GM21526 (cell line): ENCODE measurements at regions not wholly inside any gene's neighbourhood (a gene's known extent, or its start where the extent isn't known, plus 50 kb on each side); places are given as distances from the start of the nearest gene placed in this dataset.

Source experiments
- ATAC-seq: cut with Tn5 transposase; IDR thresholded peaks from one replicate; pipeline ENCODE4 v1.9.1; 2021; ENCODE audit warnings: moderate library complexity; ENCODE audit not compliant: unreplicated experiment, low FRiP score

- no peak for ATAC-seq
Observed at GRCh38 chr2:101559551-101559950, 84.6 kb upstream of the RFX8 start.

GRCh38 chr2:101558740-101559525 is 84.0 kb upstream of the RFX8 start:
- no peak for ATAC-seq

DNA sequence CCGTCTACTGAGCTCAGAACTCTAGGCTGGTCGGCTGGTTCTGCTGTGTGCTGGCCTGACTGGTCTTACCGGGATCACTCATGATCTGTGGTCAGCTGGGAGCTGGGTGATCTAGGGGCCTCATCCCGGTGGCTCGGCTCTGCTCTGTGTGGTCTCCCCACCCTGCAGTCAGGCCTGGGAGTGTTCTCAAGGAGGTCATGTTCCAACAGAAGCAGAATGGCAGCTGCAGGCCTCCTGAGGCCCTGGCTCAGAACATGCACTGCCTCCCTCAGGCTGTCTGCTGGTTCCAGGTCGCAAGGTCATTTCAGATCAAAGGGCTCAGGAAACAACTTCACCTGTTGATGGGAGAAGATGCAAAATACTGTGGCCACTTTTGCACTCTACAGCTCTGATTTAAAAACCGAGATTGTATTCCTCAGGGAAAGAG is 81.1 kb upstream of the RFX8 start:
- ATAC-seq, result no peak

- ATAC-seq, result no peak
Observed at GRCh38 chr2:101551336-101551888, 76.5 kb upstream of the RFX8 start.

- ATAC-seq, result no peak
Observed at GRCh38 chr2:101550555-101550954, 75.6 kb upstream of the RFX8 start.

GRCh38 chr2:101549371-101549770 is 74.5 kb upstream of the RFX8 start:
- no peak for ATAC-seq

DNA sequence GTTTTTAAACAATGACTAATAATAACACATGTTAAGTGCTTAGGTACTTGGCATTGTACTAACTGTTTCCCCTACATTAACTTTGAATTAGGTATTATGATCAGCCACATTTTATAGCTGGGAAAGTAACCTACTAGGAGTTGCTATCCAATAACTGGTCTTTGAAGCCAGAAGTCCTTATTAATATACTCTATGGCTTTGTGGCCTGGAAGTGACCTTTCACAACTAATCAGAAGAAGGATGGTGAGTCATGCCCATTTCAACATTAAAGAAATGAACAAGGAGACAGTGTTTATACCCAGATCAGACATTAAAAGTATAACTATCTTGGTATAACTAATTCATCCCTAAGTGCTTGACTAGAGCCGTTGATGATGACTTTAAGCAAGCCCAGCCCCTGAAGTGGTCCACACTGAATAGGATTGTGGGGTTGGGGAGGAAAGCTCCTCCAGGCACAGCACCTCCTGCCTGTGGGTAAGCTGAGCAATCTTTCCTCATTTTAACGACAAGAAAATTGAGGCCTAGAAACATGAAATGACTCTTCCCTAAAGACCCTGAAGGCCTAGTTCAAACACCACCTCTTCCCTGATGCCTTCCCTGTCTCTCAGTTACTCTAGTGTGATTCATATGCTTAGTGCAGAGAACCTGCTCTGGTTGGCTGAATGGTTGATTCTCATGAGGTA is 71.6 kb upstream of the RFX8 start:
- ATAC-seq, result no peak

GRCh38 chr2:101545950-101546349 is 71.0 kb upstream of the RFX8 start:
- ATAC-seq, result no peak

DNA sequence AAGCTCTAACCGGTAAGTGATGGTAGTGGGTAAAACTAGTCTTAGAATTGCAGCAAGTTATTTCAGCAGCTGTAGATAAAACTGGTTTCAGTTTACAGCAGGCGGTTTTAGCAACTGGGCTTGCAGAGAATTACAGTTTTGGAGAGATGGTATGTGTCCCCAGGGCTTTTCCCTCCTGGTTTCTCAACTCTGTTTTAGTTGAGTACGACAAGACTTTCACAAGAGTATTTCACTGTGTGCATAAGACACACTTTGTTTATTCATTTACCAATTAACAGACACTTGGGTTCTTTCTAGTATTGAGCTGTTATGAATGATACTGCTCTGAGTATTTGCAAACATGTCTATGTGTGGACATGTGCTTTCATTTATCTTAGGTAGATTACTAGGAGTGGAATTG is 65.6 kb upstream of the RFX8 start:
- no peak for ATAC-seq

- no peak for ATAC-seq
Observed at GRCh38 chr2:101538076-101538475, 63.2 kb upstream of the RFX8 start.

- ATAC-seq, result no peak
Observed at GRCh38 chr2:101534149-101534611, 59.3 kb upstream of the RFX8 start.

DNA sequence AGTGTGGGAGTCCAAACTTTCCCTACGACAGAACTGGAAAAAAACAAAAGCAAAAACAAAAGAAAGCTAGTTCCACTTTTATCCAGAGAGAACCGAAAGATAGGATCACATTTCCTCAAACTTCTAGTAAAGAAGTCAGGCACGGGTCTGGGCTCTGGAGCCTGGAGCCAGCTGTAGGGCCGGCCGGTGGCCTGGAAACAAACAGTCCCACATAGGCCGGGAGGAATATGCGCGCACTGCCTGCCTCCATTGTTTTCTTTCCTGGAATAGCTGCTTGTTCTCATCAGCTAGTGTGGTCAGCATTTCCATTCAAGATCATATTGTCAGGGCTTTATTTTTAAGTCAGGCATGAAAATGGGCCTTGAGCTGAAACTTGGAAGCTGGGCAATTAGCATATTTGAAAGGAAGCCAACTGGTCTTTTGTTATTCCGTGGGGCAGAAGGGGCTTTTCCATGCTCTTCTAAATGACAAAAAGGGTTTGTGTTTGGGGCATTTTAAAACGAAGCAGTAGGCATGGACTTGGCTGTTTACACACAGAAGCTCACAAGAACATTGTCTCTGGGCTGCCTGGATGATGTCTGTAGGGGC is 58.7 kb upstream of the RFX8 start:
- ATAC-seq, result no peak

GRCh38 chr2:101528501-101528900 is 53.6 kb upstream of the RFX8 start:
- no peak for ATAC-seq

GRCh38 chr2:101524806-101525430 is 50.0 kb upstream of the RFX8 start:
- no peak for ATAC-seq
